HG03460 (cell line): ENCODE measurements at regions not wholly inside any gene's neighbourhood (a gene's known extent, or its start where the extent isn't known, plus 50 kb on each side); places are given as distances from the start of the nearest gene placed in this dataset.
"Not testable (repeated sequence)": the region's sequence is repeated elsewhere in the genome, so short reads cannot be mapped to it uniquely, and the experiment has no call there.

Source experiments
- ATAC-seq: cut with Tn5 transposase; IDR thresholded peaks from one replicate; pipeline ENCODE4 v1.9.1; 2021; ENCODE audit not compliant: unreplicated experiment

GRCh38 chr15:93973287-93973686, 258.1 kb upstream of the MCTP2 start:
- ATAC-seq: no peak

DNA sequence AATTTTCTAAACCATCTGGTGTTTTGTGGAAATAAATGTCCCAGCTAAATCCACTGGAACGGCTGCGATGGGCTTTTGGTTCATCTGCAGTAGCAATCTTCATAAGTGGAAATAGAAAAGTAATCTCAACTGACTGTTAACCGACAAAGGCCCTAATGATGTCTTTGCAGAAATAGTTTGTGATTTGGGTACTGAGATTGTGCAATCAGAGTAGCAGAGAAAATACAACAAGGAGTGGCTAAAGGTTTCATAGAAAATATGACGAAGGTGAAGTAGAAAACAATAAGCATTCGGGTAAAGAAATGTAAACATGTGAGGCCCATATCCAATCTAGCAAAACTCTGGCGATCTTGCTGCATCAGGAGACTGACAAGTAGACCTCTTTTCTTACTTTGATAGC, 262.6 kb upstream of the MCTP2 start:
- ATAC-seq: no peak

- ATAC-seq: no peak
Observed at GRCh38 chr15:93965304-93965908, 266.0 kb upstream of the MCTP2 start.

DNA sequence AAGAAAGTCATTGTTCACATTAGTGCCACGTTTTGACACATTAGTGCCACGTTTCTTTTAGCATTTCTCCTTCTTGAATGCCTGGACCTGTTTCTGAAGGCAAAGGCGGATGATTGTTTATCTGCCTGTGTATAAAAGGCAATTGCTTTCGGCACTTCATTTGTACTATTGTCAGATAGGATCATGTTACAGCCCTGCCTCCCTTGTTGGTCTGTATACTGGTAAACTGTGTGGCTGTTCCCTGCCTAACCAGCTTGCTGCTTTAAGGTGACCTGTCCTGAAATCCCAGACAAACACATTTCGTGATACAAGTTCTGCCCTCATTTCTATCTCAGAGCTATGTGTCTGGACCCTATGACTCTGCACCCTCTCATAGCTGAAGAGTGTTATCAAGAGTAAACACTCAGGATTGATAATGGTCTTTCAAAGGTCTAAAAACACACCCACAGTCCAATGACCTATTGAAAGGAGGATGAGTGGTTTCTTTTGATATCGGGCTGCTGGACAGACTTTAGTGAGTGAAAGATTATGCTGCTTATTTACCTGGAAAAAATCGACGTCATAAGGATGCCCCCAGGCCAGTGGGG, 276.3 kb upstream of the MCTP2 start:
- ATAC-seq: no peak

GRCh38 chr15:93948726-93949125, 282.6 kb upstream of the MCTP2 start:
- no peak for ATAC-seq

DNA sequence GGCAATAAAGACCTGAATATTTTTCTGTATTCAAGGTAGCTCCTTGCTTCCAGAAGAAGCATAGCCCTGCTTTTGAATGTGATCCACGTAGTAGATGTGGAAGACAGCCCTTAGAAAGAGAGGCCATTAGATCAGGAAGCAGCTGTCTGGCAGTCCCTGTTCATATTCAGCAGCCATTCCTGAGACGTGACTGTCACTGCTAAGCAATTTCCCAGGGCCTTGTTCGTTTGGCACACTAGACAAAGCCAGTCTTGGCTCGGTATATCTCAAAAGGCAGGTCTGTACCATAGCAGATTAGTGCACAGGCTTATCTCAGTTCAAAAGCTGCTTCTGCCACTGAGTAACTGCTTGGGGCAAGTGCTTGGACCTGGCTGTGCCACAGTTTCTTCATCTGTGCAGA, 287.8 kb upstream of the MCTP2 start:
- no peak for ATAC-seq

DNA sequence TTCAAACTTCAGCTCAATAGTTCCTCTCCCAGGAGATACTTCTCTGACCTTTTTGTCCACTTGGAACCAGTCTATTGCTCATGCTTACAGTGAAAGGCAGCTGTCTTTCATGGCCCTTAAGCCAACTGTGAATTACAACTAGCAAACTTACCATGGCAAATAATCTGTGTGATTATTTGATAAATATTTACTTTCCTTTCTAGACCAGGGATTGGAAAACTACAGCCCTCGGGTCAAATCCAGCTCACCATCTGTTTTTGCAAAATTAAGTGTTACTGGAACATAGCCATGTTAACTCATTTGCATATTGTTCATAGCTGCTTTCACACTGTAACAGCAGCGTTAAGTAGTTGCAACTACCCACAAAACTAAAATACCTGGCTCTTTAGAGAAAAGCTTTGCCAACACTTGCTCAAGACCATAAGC, 289.1 kb upstream of the MCTP2 start:
- no peak for ATAC-seq

GRCh38 chr15:93941697-93942096, 289.7 kb upstream of the MCTP2 start:
- no peak for ATAC-seq

- ATAC-seq: no peak
Observed at GRCh38 chr15:93940226-93940625, 291.1 kb upstream of the MCTP2 start.

DNA sequence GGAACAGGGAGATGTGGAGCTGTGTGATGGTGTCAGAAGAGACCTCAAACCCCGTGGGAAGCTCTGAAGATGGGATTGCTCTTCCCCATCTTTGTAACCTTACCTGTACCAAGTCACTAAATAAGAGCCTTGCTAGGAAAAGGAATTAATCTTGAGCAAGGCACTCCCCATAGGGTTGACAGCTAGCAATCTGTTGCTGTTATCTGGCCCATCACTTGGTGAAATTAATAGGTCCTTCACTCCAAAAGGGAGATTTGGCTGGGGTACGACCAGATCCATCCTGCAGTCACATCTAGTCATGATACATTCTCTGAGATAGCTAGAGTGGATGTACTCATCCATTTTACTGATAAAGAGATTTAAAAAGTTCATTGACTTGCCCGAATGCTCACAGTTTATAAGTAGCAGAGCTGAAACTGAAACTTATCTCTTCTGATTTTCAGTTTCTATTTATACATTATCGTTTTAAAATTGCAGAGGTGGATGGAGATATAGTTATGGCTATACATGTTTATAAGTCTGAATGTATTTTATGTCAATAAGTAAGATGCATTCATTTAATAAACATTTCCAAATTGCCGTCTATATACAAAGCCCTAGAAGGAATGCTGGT, 299.1 kb upstream of the MCTP2 start:
- peak; percentile 87 for ATAC-seq

- ATAC-seq: no peak
Observed at GRCh38 chr15:93929375-93930094, 301.8 kb upstream of the MCTP2 start.

GRCh38 chr15:93920204-93920603, 311.2 kb upstream of the MCTP2 start:
- ATAC-seq: no peak

- not testable (repeated sequence) for ATAC-seq
Observed at GRCh38 chr15:93918801-93919200, 312.6 kb upstream of the MCTP2 start.

- no peak for ATAC-seq
Observed at GRCh38 chr15:93917181-93917580, 314.2 kb upstream of the MCTP2 start.

- no peak for ATAC-seq
Observed at GRCh38 chr15:93913871-93914270, 317.5 kb upstream of the MCTP2 start.

DNA sequence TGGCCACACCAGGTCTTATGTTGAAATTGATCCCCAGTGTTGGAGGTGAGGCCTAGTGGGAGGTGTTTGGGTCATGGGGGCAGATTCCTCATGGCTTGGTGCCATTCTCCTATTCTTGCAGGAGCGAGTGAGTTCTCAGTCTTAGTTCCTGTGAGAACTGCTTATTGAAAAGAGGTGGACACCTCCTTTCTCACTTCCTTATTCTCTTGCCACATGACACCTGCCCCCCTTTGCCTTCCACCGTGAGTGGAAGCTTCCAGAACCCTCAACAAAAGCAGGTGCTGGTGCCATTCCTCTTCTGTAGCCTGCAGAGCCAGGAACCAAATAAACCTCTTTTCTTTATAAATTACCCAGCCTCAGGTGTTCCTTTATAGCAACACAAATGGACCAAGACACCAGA, 318.1 kb upstream of the MCTP2 start:
- no peak for ATAC-seq

GRCh38 chr15:93900476-93901400, 330.6 kb upstream of the MCTP2 start:
- no peak for ATAC-seq

GRCh38 chr15:93899817-93900216, 331.5 kb upstream of the MCTP2 start:
- no peak for ATAC-seq

DNA sequence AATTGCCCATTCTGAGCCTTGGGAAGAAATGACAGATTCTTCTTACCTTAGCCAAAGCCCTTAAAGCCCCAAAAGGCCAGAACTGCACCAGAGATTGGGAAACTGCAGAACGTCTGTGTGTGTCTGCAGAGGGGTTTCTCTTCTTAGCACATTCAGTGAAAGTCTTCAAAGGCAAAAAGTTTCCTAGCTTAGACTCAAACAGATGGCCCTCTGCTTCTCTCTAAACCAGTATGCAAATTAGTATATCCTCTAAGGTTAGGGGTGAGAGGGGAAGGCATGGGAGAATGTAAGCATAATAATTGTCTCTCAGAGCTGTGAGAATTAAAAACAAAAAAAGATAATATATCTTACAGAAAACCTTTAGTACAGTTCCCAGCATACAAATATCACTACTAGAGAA, 334.0 kb upstream of the MCTP2 start:
- no peak for ATAC-seq

GRCh38 chr15:93895976-93896770, 335.2 kb upstream of the MCTP2 start:
- no peak for ATAC-seq
